ENCODE measurements at regions not wholly inside any gene's neighbourhood (a gene's known extent, or its start where the extent isn't known, plus 50 kb on each side); places are given as distances from the start of the nearest gene placed in this dataset.

GRCh38 chr2:2800001-2800400 lies 468.9 kb upstream of the MYT1L start:
- Mint-ChIP-seq H3K9me3 (peaks cover 35% of the 10 kb centered on the region), H3K36me3 (no peaks in the 10 kb centered on the region), H3K4me3 (no peak overlapping the region), H3K27me3 (ENCODE audit: low read depth) (peaks cover 22% of the 10 kb centered on the region), H3K27ac (no peak overlapping the region), H3K4me1 (no peaks in the 10 kb centered on the region)
- TF ChIP-seq CTCF (IDR thresholded peaks at IDR 0.05; ENCODE audit: unreplicated experiment), result no peak
- DNase-seq (ENCODE audit: low spot score in 2 of 2, unreplicated experiment in 2 of 2), result no peak

- H3K4me1 Mint-ChIP-seq, result no peaks in the 10 kb centered on the region
- H3K9me3 Mint-ChIP-seq, result peaks cover 27% of the 10 kb centered on the region
- no peak for TF ChIP-seq CTCF (IDR thresholded peaks at IDR 0.05; ENCODE audit: unreplicated experiment)
- H3K27me3 Mint-ChIP-seq (ENCODE audit: low read depth), result peaks cover 22% of the 10 kb centered on the region
- H3K4me3 Mint-ChIP-seq, result no peak overlapping the region
- no peak overlapping the region for H3K27ac Mint-ChIP-seq
- no peaks in the 10 kb centered on the region for H3K36me3 Mint-ChIP-seq
- no peak for DNase-seq (ENCODE audit: low spot score in 2 of 2, unreplicated experiment in 2 of 2)
Observed at GRCh38 chr2:2799151-2799697, 468.1 kb upstream of the MYT1L start.

GRCh38 chr2:2798337-2798736 lies 467.3 kb upstream of the MYT1L start:
- H3K4me3 Mint-ChIP-seq, result no peak overlapping the region
- H3K9me3 Mint-ChIP-seq, result peaks cover 20% of the 10 kb centered on the region
- no peak for DNase-seq (ENCODE audit: low spot score in 2 of 2, unreplicated experiment in 2 of 2)
- H3K36me3 Mint-ChIP-seq, result no peaks in the 10 kb centered on the region
- TF ChIP-seq CTCF (IDR thresholded peaks at IDR 0.05; ENCODE audit: unreplicated experiment), result no peak
- H3K27ac Mint-ChIP-seq, result no peak overlapping the region
- H3K27me3 Mint-ChIP-seq (ENCODE audit: low read depth), result peaks cover 25% of the 10 kb centered on the region
- H3K4me1 Mint-ChIP-seq, result no peaks in the 10 kb centered on the region

- Mint-ChIP-seq H3K27ac (no peak overlapping the region), H3K9me3 (peaks cover 17% of the 10 kb centered on the region), H3K36me3 (no peaks in the 10 kb centered on the region), H3K4me3 (no peak overlapping the region), H3K4me1 (no peaks in the 10 kb centered on the region), H3K27me3 (ENCODE audit: low read depth) (peaks cover 27% of the 10 kb centered on the region)
- TF ChIP-seq CTCF (IDR thresholded peaks at IDR 0.05; ENCODE audit: unreplicated experiment), result no peak
- DNase-seq (ENCODE audit: low spot score in 2 of 2, unreplicated experiment in 2 of 2), result no peak
Observed at GRCh38 chr2:2797797-2798196, 466.7 kb upstream of the MYT1L start.

- DNase-seq (ENCODE audit: low spot score in 2 of 2, unreplicated experiment in 2 of 2), result no peak
- no peak overlapping the region for H3K4me3 Mint-ChIP-seq
Observed at GRCh38 chr2:2796207-2796606, 465.1 kb upstream of the MYT1L start.

More at GRCh38 chr2:2796207-2796606, 465.1 kb upstream of the MYT1L start:
- Mint-ChIP-seq H3K27ac (no peak overlapping the region), H3K36me3 (no peaks in the 10 kb centered on the region), H3K9me3 (peaks cover under 1% of the 10 kb centered on the region), H3K27me3 (ENCODE audit: low read depth) (peaks cover 27% of the 10 kb centered on the region), H3K4me1 (no peaks in the 10 kb centered on the region)
- TF ChIP-seq CTCF (IDR thresholded peaks at IDR 0.05; ENCODE audit: unreplicated experiment), result no peak

Data from mesothelial cell of epicardium (in vitro differentiated cells).